NCI-H446 (cell line): ENCODE measurements at regions not wholly inside any gene's neighbourhood (a gene's known extent, or its start where the extent isn't known, plus 50 kb on each side); places are given as distances from the start of the nearest gene placed in this dataset.

Experiments used
- DNase-seq, 2 experiments: peaks; one replicate each; lab custom pipeline; 2025; lab: John Stamatoyannopoulos, UW

- peak; percentile 15 to 25 for DNase-seq
These were observed 622.2 kb downstream of the ZPLD1 start for GRCh38 chr3:103057003-103057402.

GRCh38 chr3:103057487-103057886 lies 622.7 kb downstream of the ZPLD1 start:
- DNase-seq = no peak

GRCh38 chr3:103059432-103059831 lies 624.6 kb downstream of the ZPLD1 start:
- no peak for DNase-seq

GRCh38 chr3:103060242-103060641 lies 625.4 kb downstream of the ZPLD1 start:
- no peak for DNase-seq

GRCh38 chr3:103067963-103068362 lies 633.1 kb downstream of the ZPLD1 start:
- DNase-seq = no peak

- no peak for DNase-seq
These were observed 640.5 kb downstream of the ZPLD1 start for GRCh38 chr3:103075282-103075681.

GRCh38 chr3:103077910-103078309 lies 643.1 kb downstream of the ZPLD1 start:
- no peak for DNase-seq

GRCh38 chr3:103082501-103082900 lies 647.7 kb downstream of the ZPLD1 start:
- DNase-seq = no peak

GRCh38 chr3:103083848-103084631 lies 649.2 kb downstream of the ZPLD1 start:
- DNase-seq = no peak

- no peak for DNase-seq
These were observed 650.6 kb downstream of the ZPLD1 start for GRCh38 chr3:103085465-103085864.

- no peak for DNase-seq
These were observed 654.9 kb downstream of the ZPLD1 start for GRCh38 chr3:103089758-103090157.

- no peak for DNase-seq
These were observed 670.4 kb downstream of the ZPLD1 start for GRCh38 chr3:103105206-103105605.

GRCh38 chr3:103112273-103112672 lies 677.5 kb downstream of the ZPLD1 start:
- no peak for DNase-seq

GRCh38 chr3:103126115-103126514 lies 691.3 kb downstream of the ZPLD1 start:
- DNase-seq = peak; percentile 27 to 34

GRCh38 chr3:103127098-103127630 lies 692.3 kb downstream of the ZPLD1 start:
- no peak for DNase-seq

- no peak for DNase-seq
These were observed 692.9 kb downstream of the ZPLD1 start for GRCh38 chr3:103127737-103128136.

- DNase-seq = no peak
These were observed 699.4 kb downstream of the ZPLD1 start for GRCh38 chr3:103134023-103134724.

GRCh38 chr3:103136621-103137020 lies 701.8 kb downstream of the ZPLD1 start:
- DNase-seq = no peak

GRCh38 chr3:103137830-103138229 lies 703.0 kb downstream of the ZPLD1 start:
- no peak for DNase-seq

- no peak for DNase-seq
These were observed 723.4 kb downstream of the ZPLD1 start for GRCh38 chr3:103158183-103158582.

GRCh38 chr3:103166890-103167289 lies 732.1 kb downstream of the ZPLD1 start:
- DNase-seq = no peak

- no peak for DNase-seq
These were observed 733.0 kb downstream of the ZPLD1 start for GRCh38 chr3:103167850-103168249.

GRCh38 chr3:103169289-103169688 lies 734.5 kb downstream of the ZPLD1 start:
- DNase-seq = no peak
